GM18870 (cell line): ENCODE measurements at regions not wholly inside any gene's neighbourhood (a gene's known extent, or its start where the extent isn't known, plus 50 kb on each side); places are given as distances from the start of the nearest gene placed in this dataset.
"Not testable (repeated sequence)": the region's sequence is repeated elsewhere in the genome, so short reads cannot be mapped to it uniquely, and the experiment has no call there.

Experiments used
- ATAC-seq: cut with Tn5 transposase; IDR thresholded peaks from one replicate; pipeline ENCODE4 v1.9.1; 2021; ENCODE audit warnings: moderate library complexity; ENCODE audit not compliant: unreplicated experiment

DNA sequence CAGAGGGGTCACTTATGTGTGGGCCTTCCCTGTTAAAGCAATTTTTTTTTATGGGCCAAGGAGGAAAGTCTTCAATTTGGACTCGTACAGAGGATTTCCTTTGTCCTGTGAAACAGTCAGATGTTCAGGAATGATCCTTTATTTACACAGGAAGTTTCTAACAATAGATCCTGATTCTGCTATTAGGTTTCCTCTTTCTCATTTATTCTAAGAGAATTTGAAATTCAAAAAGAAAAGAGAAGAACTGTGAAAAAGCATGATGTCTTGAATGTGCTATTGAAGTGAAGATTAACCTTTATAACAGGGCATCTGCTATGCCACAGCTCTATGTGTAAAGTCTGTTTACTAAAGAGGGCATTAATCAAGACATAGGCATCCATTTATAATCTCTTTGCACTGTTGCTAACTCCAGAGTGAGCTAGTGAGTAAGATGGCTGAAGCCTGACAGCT, 105.3 kb upstream of the FAM98A start:
- ATAC-seq = no peak

DNA sequence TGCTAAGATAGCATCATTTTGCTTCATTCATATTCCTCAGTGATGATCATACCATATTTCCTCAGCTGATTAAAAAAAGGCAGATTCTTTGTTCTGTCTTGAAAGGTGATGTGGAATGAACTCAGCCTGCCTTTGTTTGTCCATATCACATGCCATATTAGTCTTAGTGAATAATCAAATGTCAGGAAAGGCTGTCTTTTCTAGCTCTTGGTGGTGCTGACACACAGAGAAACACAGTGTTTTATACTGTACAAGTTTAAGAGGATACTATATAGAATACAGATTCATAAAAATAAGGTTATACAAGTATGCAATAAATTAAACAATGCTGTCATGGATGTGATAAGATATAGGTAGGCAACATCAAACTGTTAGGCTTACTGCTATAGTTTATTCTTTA, 97.1 kb upstream of the FAM98A start:
- ATAC-seq = no peak

- ATAC-seq = no peak
These were observed 95.8 kb upstream of the FAM98A start for GRCh38 chr2:33694904-33695303.

GRCh38 chr2:33690686-33691085, 91.6 kb upstream of the FAM98A start:
- ATAC-seq = not testable (repeated sequence)

- no peak for ATAC-seq
These were observed 82.3 kb upstream of the FAM98A start for GRCh38 chr2:33681364-33681757.

DNA sequence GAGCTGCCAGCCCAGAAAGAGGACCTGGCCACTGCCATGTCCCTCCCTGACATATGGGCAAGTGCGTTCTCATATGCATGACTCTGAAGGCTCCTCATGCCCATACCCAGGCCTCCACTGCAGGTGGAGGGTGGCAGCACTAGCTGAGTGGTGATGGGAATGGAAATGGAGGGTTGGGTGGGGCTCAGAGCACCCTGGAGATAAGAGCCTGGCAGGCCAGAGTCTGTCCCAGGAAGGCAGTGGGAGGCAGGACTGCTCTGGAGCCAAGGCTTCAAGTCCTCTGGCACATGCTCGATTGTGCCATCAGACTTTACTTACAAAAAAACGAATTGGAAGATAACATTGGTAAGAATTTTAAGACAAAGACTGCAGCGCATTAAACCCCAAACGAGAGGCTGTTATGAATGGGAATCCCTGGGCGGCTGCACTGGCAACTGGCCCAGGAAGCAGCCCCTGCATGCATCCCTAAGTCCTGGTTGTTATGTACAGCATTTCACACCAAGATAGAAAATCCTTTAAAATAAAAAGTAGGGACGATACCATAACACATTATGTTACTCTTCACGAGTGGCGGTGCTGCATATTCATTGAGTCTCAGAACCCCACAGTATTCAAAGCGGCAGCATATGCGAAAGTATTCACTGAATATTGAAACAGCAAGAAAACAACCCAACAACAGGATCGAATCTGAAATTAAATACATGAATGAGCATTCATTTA, 81.7 kb upstream of the FAM98A start:
- no peak for ATAC-seq

- ATAC-seq = no peak
These were observed 79.3 kb upstream of the FAM98A start for GRCh38 chr2:33678436-33678835.

DNA sequence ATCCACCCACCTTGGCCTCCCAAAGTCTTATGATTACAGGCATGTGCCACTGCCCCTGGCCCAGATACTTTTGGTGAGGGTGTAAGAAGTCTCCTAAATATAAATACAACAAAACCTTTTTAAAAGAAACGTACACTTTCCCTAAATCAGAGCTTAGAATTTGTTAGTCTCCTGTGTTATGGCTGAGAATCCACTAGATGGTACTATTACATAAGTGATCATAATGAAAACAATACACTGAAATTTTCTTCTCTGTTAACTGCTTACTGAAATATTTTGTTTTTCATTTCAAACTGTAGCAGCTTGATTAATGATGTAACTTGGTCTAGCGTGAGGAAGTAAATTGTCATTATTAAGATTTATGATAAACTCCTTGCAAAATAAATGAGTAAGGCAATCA, 74.8 kb upstream of the FAM98A start:
- no peak for ATAC-seq

DNA sequence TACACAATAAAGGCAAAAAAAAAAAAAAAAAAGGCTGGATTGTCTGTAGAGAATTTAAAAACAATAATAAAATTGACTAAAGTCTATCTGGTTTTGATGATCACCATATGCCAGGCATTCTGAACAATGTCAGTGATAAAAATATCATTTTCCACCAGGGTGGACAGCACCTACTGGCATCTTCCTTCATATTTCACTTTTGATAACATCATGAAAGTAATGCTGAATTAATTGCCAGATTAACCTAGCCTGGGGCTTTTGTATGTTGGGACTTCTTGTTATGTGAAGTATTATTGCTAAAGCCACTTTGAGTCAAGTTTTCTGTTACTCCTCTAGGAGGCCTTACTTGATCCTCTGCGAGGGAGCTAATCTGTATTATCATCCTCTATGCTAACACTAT, 73.8 kb upstream of the FAM98A start:
- ATAC-seq = no peak

GRCh38 chr2:33672389-33672788, 73.3 kb upstream of the FAM98A start:
- no peak for ATAC-seq

DNA sequence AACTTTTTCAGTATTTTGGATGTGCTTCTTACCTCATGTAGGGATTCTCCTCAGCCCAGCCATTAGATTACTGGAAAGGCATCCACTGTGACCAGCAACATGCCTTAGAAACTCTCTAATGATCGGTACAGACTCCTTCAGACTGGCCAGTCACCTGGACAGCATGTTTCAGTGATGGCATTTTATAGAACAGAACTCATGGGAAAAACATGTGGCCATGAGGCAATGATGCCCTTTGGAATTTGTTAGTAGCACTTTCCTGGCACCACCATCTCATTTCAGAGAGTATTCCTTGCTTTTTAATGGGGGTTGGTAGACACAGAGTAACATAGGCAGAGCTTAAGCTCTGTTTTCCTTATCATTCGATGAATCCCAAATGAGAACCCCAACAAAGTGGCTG, 72.1 kb upstream of the FAM98A start:
- no peak for ATAC-seq

DNA sequence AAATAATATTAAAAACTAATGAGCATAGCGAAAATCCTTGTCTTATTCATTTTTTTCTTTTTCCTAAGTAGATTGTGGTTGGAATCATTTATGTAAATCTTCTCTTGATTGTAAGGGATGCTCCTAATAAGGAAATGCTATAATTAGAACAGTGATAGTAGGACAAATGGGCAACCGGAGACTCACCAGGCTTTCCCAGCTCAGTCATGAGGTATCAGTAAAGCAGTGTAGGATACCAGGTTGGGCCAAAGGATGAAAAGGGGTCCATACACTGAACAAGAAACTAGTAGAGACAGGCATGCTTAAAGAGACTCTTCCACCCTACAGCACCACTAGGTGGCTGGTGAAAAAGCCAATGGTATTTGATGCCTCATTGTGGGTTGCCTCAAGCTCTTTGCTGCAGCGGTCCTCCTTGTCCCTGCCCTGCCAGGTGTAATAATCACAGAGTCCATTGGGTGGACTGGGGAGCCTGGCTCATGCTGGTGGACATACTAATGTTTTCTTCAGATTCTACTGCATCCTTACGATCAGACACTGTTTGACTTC, 71.4 kb upstream of the FAM98A start:
- ATAC-seq = no peak

DNA sequence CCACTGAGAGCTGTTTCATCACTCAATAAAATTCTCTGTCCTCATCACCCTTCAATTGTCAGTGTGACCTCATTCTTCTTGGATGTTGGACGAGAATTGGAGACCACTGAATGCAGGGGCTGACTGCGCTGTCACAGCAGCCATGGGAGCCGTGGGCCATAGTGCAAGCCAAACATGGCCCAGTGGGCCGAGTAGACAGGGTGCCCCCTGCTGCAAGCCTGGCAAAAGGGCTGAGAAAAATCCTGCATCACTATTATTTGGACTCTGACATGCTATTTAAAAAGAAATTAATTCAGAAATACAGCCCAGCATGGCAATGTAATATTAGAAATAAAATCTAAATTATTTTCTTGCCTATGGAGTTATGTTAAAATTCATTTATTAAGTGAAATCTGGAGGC, 67.8 kb upstream of the FAM98A start:
- ATAC-seq = no peak

DNA sequence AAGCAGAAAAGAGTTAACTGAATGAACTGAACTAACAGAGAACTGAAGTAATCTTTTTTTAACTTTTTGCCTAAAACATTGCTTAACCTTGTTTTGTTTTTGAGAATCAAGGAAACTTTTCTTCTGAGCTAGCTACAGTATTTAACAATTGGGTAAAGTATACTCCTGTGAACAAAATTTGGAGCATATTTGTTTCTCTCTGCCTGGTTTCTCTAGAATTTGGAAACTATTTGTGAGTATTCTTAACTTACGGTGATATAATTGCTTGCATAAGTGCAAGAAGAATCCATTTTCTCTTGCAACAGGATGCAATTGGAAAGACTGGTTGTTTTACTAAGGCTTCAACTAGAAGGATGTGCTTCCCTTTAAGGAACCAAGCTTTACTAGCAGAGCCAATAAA, 65.9 kb upstream of the FAM98A start:
- ATAC-seq = no peak

GRCh38 chr2:33660416-33661123, 61.5 kb upstream of the FAM98A start:
- ATAC-seq = no peak

- no peak for ATAC-seq
These were observed 56.7 kb upstream of the FAM98A start for GRCh38 chr2:33655626-33656320.

- ATAC-seq = no peak
These were observed 53.7 kb upstream of the FAM98A start for GRCh38 chr2:33652830-33653229.

GRCh38 chr2:33650171-33650570, 51.1 kb upstream of the FAM98A start:
- ATAC-seq = no peak
